Fibroblast of mammary gland (primary cell): ENCODE measurements at regions not wholly inside any gene's neighbourhood (a gene's known extent, or its start where the extent isn't known, plus 50 kb on each side); places are given as distances from the start of the nearest gene placed in this dataset.

Experiments
- DNase-seq: peaks from one replicate; pipeline ENCODE4 v3.0.0-alpha.2; 2010; ENCODE audit warnings: low read depth
- H3K4me3 ChIP-seq: 2 replicates; pipeline ENCODE4 v1.5.1; 2011; ENCODE audit warnings: low read depth, mild to moderate bottlenecking, low read length, moderate library complexity; ENCODE audit not compliant: control insufficient read depth
- CTCF ChIP-seq: conservative IDR thresholded peaks from 2 replicates; pipeline ENCODE4 v1.5.1; 2011; ENCODE audit warnings: low read depth, low read length, inconsistent platforms; ENCODE audit not compliant: control insufficient read depth, insufficient read depth

GRCh38 chrX:4382273-4382672 lies 668.8 kb upstream of the PRKX start:
- H3K4me3 ChIP-seq, result no peak overlapping the region
- no peak for TF ChIP-seq CTCF
- DNase-seq, result no peak

GRCh38 chrX:4380710-4381109 lies 667.3 kb upstream of the PRKX start:
- DNase-seq, result no peak
- no peak overlapping the region for H3K4me3 ChIP-seq
- no peak for TF ChIP-seq CTCF

GRCh38 chrX:4379071-4379470 lies 665.6 kb upstream of the PRKX start:
- DNase-seq, result no peak
- no peak for TF ChIP-seq CTCF
- no peak overlapping the region for H3K4me3 ChIP-seq

- DNase-seq, result no peak
- no peak overlapping the region for H3K4me3 ChIP-seq
- no peak for TF ChIP-seq CTCF
Observed at GRCh38 chrX:4373791-4374190, 660.3 kb upstream of the PRKX start.

GRCh38 chrX:4358577-4358976 lies 645.1 kb upstream of the PRKX start:
- no peak for DNase-seq
- TF ChIP-seq CTCF, result no peak
- no peak overlapping the region for H3K4me3 ChIP-seq

GRCh38 chrX:4322916-4323315 lies 609.5 kb upstream of the PRKX start:
- H3K4me3 ChIP-seq, result no peak overlapping the region
- no peak for TF ChIP-seq CTCF
- DNase-seq, result no peak

GRCh38 chrX:4320436-4320947 lies 607.0 kb upstream of the PRKX start:
- H3K4me3 ChIP-seq, result no peak overlapping the region
- no peak for DNase-seq
- TF ChIP-seq CTCF, result no peak
